Neural progenitor cell (in vitro differentiated cells): ENCODE measurements at regions not wholly inside any gene's neighbourhood (a gene's known extent, or its start where the extent isn't known, plus 50 kb on each side); places are given as distances from the start of the nearest gene placed in this dataset.

Source experiments
- DNase-seq: peaks from one replicate; pipeline ENCODE4 v3.0.0-alpha.2; 2016; ENCODE audit warnings: low spot score
- H2AFZ ChIP-seq: fragments of 200-600 bp; sonication (generic); replicated peaks from 2 replicates; pipeline ENCODE4 v1.6.1; 2016; ENCODE audit warnings: antibody characterized with exemption
- H3F3A ChIP-seq: fragments of 200-600 bp; sonication (generic); 2 replicates; pipeline ENCODE4 v1.6.1; 2016; ENCODE audit warnings: antibody characterized with exemption, low read depth
- H3K27ac ChIP-seq: fragments of 200-600 bp; sonication (generic); 2 replicates; pipeline ENCODE4 v1.5.1; 2016; ENCODE audit warnings: mild to moderate bottlenecking
- H3K27me3 ChIP-seq: fragments of 200-600 bp; sonication (generic); 2 replicates; pipeline ENCODE4 v1.6.1; 2016; ENCODE audit warnings: mild to moderate bottlenecking, moderate library complexity
- H3K36me3 ChIP-seq: fragments of 200-600 bp; sonication (generic); 2 replicates; pipeline ENCODE4 v1.5.1; 2016
- H3K4me1 ChIP-seq: fragments of 200-600 bp; sonication (generic); 2 replicates; pipeline ENCODE4 v1.6.1; 2016; ENCODE audit warnings: mixed run types
- H3K4me2 ChIP-seq: fragments of 200-600 bp; sonication (generic); 2 replicates; pipeline ENCODE4 v1.6.1; 2016
- H3K4me3 ChIP-seq: fragments of 200-600 bp; sonication (generic); 2 replicates; pipeline ENCODE4 v1.5.1; 2016
- H3K79me2 ChIP-seq: fragments of 200-600 bp; sonication (generic); 2 replicates; pipeline ENCODE4 v1.6.1; 2016; ENCODE audit warnings: low read depth
- H3K9ac ChIP-seq: fragments of 200-600 bp; sonication (generic); 2 replicates; pipeline ENCODE4 v1.6.1; 2016
- H3K9me3 ChIP-seq: fragments of 200-600 bp; sonication (generic); 2 replicates; pipeline ENCODE4 v1.5.1; 2016; ENCODE audit warnings: low read depth
- H4K20me1 ChIP-seq: fragments of 200-600 bp; sonication (generic); 2 replicates; pipeline ENCODE4 v1.6.1; 2016; ENCODE audit warnings: low read depth
- H3K27ac Mint-ChIP-seq: 3 replicates; pipeline ENCODE4 v1.8.0; 2021; ENCODE audit warnings: mixed read lengths
- H3K27me3 Mint-ChIP-seq: 2 replicates; pipeline ENCODE4 v1.8.0; 2022; ENCODE audit warnings: low read depth, mild to moderate bottlenecking, inconsistent platforms, moderate library complexity, mixed read lengths; ENCODE audit not compliant: insufficient read depth
- H3K36me3 Mint-ChIP-seq: 3 replicates; pipeline ENCODE4 v1.8.0; 2021; ENCODE audit warnings: mixed read lengths
- H3K4me1 Mint-ChIP-seq: 3 replicates; pipeline ENCODE4 v1.8.0; 2021; ENCODE audit warnings: mixed read lengths
- H3K4me3 Mint-ChIP-seq: 3 replicates; pipeline ENCODE4 v1.8.0; 2021; ENCODE audit warnings: mild to moderate bottlenecking, moderate library complexity, mixed read lengths
- H3K9me3 Mint-ChIP-seq: 3 replicates; pipeline ENCODE4 v1.8.0; 2020; ENCODE audit warnings: mixed read lengths
- EZH2 ChIP-seq: fragments of 200-600 bp; sonication (generic); IDR thresholded peaks from 2 replicates; pipeline ENCODE4 v1.6.1; 2017; ENCODE audit warnings: antibody characterized with exemption, mild to moderate bottlenecking, moderate library complexity
- EZH2phosphoT487 ChIP-seq: fragments of 200-600 bp; sonication (generic); IDR thresholded peaks from 2 replicates; pipeline ENCODE4 v1.6.1; 2017; ENCODE audit warnings: antibody characterized with exemption
- TF ChIP-seq, protein P1 (sequence below): fragments of 200-600 bp; sonication (generic); IDR thresholded peaks from 2 replicates; pipeline ENCODE4 v1.5.1; 2017; ENCODE audit warnings: antibody characterized with exemption, mild to moderate bottlenecking

DNA sequence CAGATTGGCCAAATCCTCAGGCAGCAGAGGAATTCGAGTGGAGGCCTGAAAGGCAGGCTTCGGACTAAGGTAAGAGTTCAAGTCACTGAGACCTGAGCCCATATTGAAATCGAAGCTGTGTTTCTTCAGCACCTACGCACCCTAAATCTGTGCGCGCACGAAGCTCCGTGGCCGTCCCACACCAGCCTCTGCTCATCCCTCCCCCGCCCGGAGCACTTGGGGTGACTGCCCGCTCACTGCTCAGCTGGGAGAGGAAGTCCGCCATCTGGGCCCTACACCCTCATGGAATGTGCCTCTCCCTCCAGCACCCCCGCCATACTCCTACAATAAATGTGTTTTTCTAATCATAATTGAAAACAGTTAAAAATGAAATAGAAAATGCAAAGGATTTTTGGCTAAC lies 734.5 kb downstream of the GALR1 start:
- no peaks in the 10 kb centered on the region for H3F3A ChIP-seq
- H3K27me3 Mint-ChIP-seq, result peaks cover 12% of the 10 kb centered on the region
- no peak overlapping the region for H3K4me2 ChIP-seq
- no peak for TF ChIP-seq EZH2phosphoT487
- TF ChIP-seq EZH2, result no peak
- TF ChIP-seq, protein P1, sequence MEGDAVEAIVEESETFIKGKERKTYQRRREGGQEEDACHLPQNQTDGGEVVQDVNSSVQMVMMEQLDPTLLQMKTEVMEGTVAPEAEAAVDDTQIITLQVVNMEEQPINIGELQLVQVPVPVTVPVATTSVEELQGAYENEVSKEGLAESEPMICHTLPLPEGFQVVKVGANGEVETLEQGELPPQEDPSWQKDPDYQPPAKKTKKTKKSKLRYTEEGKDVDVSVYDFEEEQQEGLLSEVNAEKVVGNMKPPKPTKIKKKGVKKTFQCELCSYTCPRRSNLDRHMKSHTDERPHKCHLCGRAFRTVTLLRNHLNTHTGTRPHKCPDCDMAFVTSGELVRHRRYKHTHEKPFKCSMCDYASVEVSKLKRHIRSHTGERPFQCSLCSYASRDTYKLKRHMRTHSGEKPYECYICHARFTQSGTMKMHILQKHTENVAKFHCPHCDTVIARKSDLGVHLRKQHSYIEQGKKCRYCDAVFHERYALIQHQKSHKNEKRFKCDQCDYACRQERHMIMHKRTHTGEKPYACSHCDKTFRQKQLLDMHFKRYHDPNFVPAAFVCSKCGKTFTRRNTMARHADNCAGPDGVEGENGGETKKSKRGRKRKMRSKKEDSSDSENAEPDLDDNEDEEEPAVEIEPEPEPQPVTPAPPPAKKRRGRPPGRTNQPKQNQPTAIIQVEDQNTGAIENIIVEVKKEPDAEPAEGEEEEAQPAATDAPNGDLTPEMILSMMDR, result no peak
- no peaks in the 10 kb centered on the region for H3K9me3 ChIP-seq
- H3K9ac ChIP-seq, result no peak overlapping the region
- H3K27ac ChIP-seq, result no peak overlapping the region
- H3K79me2 ChIP-seq, result no peaks in the 10 kb centered on the region
- H3K4me1 Mint-ChIP-seq, result no peaks in the 10 kb centered on the region
- H3K9me3 Mint-ChIP-seq, result peaks cover 3% of the 10 kb centered on the region
- H3K4me3 ChIP-seq, result no peak overlapping the region
- H2AFZ ChIP-seq, result no peak overlapping the region
- no peaks in the 10 kb centered on the region for H3K36me3 Mint-ChIP-seq
- DNase-seq, result no peak
- H3K4me1 ChIP-seq, result no peaks in the 10 kb centered on the region
- H3K27me3 ChIP-seq, result no peaks in the 10 kb centered on the region
- H3K27ac Mint-ChIP-seq, result no peak overlapping the region
- no peaks in the 10 kb centered on the region for H3K36me3 ChIP-seq
- H3K4me3 Mint-ChIP-seq, result no peak overlapping the region
- no peaks in the 10 kb centered on the region for H4K20me1 ChIP-seq

DNA sequence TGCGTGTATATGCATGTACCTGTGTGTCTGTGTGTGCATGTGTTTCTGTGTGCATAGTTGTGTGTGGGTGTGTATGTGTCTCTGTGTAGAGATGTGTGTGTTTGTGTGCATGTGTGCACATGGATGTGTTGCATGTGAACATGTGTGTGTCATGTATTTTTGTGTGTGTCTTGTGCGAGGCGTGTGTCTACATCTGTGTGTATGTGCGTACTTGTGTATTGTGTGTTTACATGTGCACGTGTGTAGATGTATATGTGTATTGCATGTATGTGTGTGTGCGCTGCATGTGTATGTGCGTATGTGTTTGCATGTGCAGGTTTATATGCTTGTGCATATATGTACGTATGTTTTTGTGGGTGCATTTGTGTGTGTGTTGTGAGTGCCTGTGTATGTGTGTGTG lies 735.2 kb downstream of the GALR1 start:
- H3K9me3 Mint-ChIP-seq, result no peaks in the 10 kb centered on the region
- no peak for TF ChIP-seq EZH2phosphoT487
- TF ChIP-seq, protein P1, result no peak
- TF ChIP-seq EZH2, result no peak
- H3K27me3 Mint-ChIP-seq, result peaks cover 12% of the 10 kb centered on the region
- Histone ChIP-seq H2AFZ (no peak overlapping the region), H3K4me3 (no peak overlapping the region), H4K20me1 (no peaks in the 10 kb centered on the region), H3K9me3 (no peaks in the 10 kb centered on the region), H3K79me2 (no peaks in the 10 kb centered on the region), H3K36me3 (no peaks in the 10 kb centered on the region), H3K4me1 (no peaks in the 10 kb centered on the region), H3K9ac (no peak overlapping the region), H3K27ac (no peak overlapping the region), H3K27me3 (no peaks in the 10 kb centered on the region), H3F3A (no peaks in the 10 kb centered on the region), H3K4me2 (no peak overlapping the region)
- no peak overlapping the region for H3K4me3 Mint-ChIP-seq
- no peak for DNase-seq
- no peak overlapping the region for H3K27ac Mint-ChIP-seq
- H3K4me1 Mint-ChIP-seq, result no peaks in the 10 kb centered on the region
- no peaks in the 10 kb centered on the region for H3K36me3 Mint-ChIP-seq

DNA sequence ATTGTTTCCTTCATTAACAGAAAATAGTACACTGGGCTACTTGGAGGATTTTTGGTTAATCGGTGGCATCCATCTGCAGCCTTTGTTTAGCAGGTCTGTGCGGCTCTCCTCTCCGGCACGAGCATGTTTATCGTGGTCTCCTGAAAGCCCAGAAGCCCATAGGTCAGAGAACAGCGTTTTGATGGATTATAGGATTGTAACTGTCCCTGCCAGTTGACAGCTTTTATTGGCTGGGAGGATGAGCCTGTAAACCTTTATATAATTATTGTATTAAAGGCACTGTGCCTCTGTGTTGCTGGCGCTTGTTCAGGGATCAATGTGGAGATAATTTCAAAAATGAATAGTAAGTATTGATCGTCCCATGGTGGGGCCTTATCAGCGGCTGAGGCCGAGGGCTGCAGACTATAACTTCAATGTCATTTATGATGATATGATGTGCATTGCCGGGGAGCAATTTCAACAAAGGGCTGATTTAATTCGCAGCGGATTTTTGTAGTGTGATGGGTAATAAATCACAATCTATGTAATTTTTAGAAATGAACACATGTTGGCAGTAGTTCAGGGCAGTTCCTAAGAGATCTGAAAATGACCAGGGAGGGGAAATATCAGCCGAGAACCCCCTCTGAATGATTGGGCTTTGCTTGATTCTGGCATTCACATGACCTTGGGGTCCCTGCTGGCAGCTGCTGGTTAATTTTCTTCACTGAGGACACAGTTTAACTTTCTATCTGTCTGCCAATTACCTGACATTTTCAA lies 736.1 kb downstream of the GALR1 start:
- H4K20me1 ChIP-seq, result no peaks in the 10 kb centered on the region
- Mint-ChIP-seq H3K27me3 (peaks cover 16% of the 10 kb centered on the region), H3K27ac (no peak overlapping the region), H3K4me3 (no peak overlapping the region), H3K4me1 (no peaks in the 10 kb centered on the region), H3K36me3 (no peaks in the 10 kb centered on the region), H3K9me3 (no peaks in the 10 kb centered on the region)
- H3F3A ChIP-seq, result no peaks in the 10 kb centered on the region
- H3K79me2 ChIP-seq, result no peaks in the 10 kb centered on the region
- H3K27ac ChIP-seq, result no peak overlapping the region
- H2AFZ ChIP-seq, result no peak overlapping the region
- no peak for DNase-seq
- H3K9me3 ChIP-seq, result no peaks in the 10 kb centered on the region
- no peak overlapping the region for H3K4me2 ChIP-seq
- H3K4me3 ChIP-seq, result no peak overlapping the region
- no peaks in the 10 kb centered on the region for H3K4me1 ChIP-seq
- H3K9ac ChIP-seq, result no peak overlapping the region
- no peaks in the 10 kb centered on the region for H3K36me3 ChIP-seq
- H3K27me3 ChIP-seq, result no peaks in the 10 kb centered on the region
- no peak for TF ChIP-seq EZH2phosphoT487
- TF ChIP-seq EZH2, result no peak
- TF ChIP-seq, protein P1, result no peak
